ENCODE measurements at regions not wholly inside any gene's neighbourhood (a gene's known extent, or its start where the extent isn't known, plus 50 kb on each side); places are given as distances from the start of the nearest gene placed in this dataset.

GRCh38 chr6:76892542-76892941 is 570.7 kb downstream of the HTR1B start:
- TF ChIP-seq TAF1 (IDR thresholded peaks at IDR 0.05; ENCODE audit: borderline replicate concordance, insufficient read depth, low read length): no peak
- no peak for TF ChIP-seq POLR2AphosphoS5 (IDR thresholded peaks at IDR 0.05; ENCODE audit: low read depth, low read length)
- no peak for TF ChIP-seq FOXP2 (optimal IDR thresholded peaks at IDR 0.05; ENCODE audit: borderline replicate concordance, extremely low read depth, extremely low read length, insufficient read depth)
- TF ChIP-seq REST (IDR thresholded peaks at IDR 0.05; ENCODE audit: insufficient read depth in 1 of 2, low read depth in 2 of 2, low read length in 2 of 2): no peak
- TF ChIP-seq SIN3A (IDR thresholded peaks at IDR 0.05; ENCODE audit: borderline replicate concordance, insufficient read depth, low read length): no peak

- TF ChIP-seq POLR2AphosphoS5 (IDR thresholded peaks at IDR 0.05; ENCODE audit: low read depth, low read length) (no peak), FOXP2 (optimal IDR thresholded peaks at IDR 0.05; ENCODE audit: borderline replicate concordance, extremely low read depth, extremely low read length, insufficient read depth) (no peak), TAF1 (IDR thresholded peaks at IDR 0.05; ENCODE audit: borderline replicate concordance, insufficient read depth, low read length) (no peak), SIN3A (IDR thresholded peaks at IDR 0.05; ENCODE audit: borderline replicate concordance, insufficient read depth, low read length) (no peak), REST (IDR thresholded peaks at IDR 0.05; ENCODE audit: insufficient read depth in 1 of 2, low read depth in 2 of 2, low read length in 2 of 2) (no peak)
Measured at GRCh38 chr6:76888351-76888750, 574.9 kb downstream of the HTR1B start.

GRCh38 chr6:76886900-76887299 is 576.4 kb downstream of the HTR1B start:
- no peak for TF ChIP-seq REST (IDR thresholded peaks at IDR 0.05; ENCODE audit: insufficient read depth in 1 of 2, low read depth in 2 of 2, low read length in 2 of 2)
- TF ChIP-seq POLR2AphosphoS5 (IDR thresholded peaks at IDR 0.05; ENCODE audit: low read depth, low read length): no peak
- no peak for TF ChIP-seq FOXP2 (optimal IDR thresholded peaks at IDR 0.05; ENCODE audit: borderline replicate concordance, extremely low read depth, extremely low read length, insufficient read depth)
- no peak for TF ChIP-seq SIN3A (IDR thresholded peaks at IDR 0.05; ENCODE audit: borderline replicate concordance, insufficient read depth, low read length)
- TF ChIP-seq TAF1 (IDR thresholded peaks at IDR 0.05; ENCODE audit: borderline replicate concordance, insufficient read depth, low read length): no peak

GRCh38 chr6:76885861-76886301 is 577.4 kb downstream of the HTR1B start:
- no peak for TF ChIP-seq SIN3A (IDR thresholded peaks at IDR 0.05; ENCODE audit: borderline replicate concordance, insufficient read depth, low read length)
- TF ChIP-seq POLR2AphosphoS5 (IDR thresholded peaks at IDR 0.05; ENCODE audit: low read depth, low read length): no peak
- no peak for TF ChIP-seq REST (IDR thresholded peaks at IDR 0.05; ENCODE audit: insufficient read depth in 1 of 2, low read depth in 2 of 2, low read length in 2 of 2)
- TF ChIP-seq FOXP2 (optimal IDR thresholded peaks at IDR 0.05; ENCODE audit: borderline replicate concordance, extremely low read depth, extremely low read length, insufficient read depth): no peak
- no peak for TF ChIP-seq TAF1 (IDR thresholded peaks at IDR 0.05; ENCODE audit: borderline replicate concordance, insufficient read depth, low read length)

- TF ChIP-seq POLR2AphosphoS5 (IDR thresholded peaks at IDR 0.05; ENCODE audit: low read depth, low read length) (no peak), SIN3A (IDR thresholded peaks at IDR 0.05; ENCODE audit: borderline replicate concordance, insufficient read depth, low read length) (no peak), REST (IDR thresholded peaks at IDR 0.05; ENCODE audit: insufficient read depth in 1 of 2, low read depth in 2 of 2, low read length in 2 of 2) (no peak), FOXP2 (optimal IDR thresholded peaks at IDR 0.05; ENCODE audit: borderline replicate concordance, extremely low read depth, extremely low read length, insufficient read depth) (no peak), TAF1 (IDR thresholded peaks at IDR 0.05; ENCODE audit: borderline replicate concordance, insufficient read depth, low read length) (no peak)
Measured at GRCh38 chr6:76881414-76881813, 581.9 kb downstream of the HTR1B start.

Measured in PFSK-1 (cell line).